ENCODE measurements at regions not wholly inside any gene's neighbourhood (a gene's known extent, or its start where the extent isn't known, plus 50 kb on each side); places are given as distances from the start of the nearest gene placed in this dataset.

DNA sequence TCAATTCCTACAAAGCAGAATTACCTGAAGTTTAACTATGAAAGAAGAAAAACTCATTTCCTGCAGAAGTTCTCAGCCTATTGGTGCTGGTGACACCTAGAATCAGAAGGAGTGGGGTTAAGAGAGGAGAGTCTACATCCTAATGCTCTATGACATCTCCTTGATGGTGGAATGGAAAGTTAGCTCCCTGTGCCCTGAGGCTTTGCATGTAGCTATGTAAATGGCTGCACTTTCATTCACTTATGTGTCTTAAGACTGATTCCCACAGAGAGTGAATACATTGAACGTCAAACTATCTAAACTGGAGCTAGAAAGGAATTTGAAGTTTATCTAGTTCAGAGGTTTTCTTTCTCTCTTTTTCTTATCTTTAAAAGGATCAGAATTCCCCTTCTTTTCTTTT is 52.1 kb upstream of the ADRB2 start:
- H3K36me3 ChIP-seq: no peaks in the 10 kb centered on the region
- no peak for ATAC-seq (ENCODE audit: low FRiP score in 2 of 2)
- TF ChIP-seq EP300 (IDR thresholded peaks at IDR 0.05): no peak
- TF ChIP-seq, protein P1, sequence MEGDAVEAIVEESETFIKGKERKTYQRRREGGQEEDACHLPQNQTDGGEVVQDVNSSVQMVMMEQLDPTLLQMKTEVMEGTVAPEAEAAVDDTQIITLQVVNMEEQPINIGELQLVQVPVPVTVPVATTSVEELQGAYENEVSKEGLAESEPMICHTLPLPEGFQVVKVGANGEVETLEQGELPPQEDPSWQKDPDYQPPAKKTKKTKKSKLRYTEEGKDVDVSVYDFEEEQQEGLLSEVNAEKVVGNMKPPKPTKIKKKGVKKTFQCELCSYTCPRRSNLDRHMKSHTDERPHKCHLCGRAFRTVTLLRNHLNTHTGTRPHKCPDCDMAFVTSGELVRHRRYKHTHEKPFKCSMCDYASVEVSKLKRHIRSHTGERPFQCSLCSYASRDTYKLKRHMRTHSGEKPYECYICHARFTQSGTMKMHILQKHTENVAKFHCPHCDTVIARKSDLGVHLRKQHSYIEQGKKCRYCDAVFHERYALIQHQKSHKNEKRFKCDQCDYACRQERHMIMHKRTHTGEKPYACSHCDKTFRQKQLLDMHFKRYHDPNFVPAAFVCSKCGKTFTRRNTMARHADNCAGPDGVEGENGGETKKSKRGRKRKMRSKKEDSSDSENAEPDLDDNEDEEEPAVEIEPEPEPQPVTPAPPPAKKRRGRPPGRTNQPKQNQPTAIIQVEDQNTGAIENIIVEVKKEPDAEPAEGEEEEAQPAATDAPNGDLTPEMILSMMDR (IDR thresholded peaks at IDR 0.05): no peak
- no peak for TF ChIP-seq POLR2AphosphoS5 (IDR thresholded peaks at IDR 0.05)
- TF ChIP-seq POLR2A (IDR thresholded peaks at IDR 0.05): no peak

DNA sequence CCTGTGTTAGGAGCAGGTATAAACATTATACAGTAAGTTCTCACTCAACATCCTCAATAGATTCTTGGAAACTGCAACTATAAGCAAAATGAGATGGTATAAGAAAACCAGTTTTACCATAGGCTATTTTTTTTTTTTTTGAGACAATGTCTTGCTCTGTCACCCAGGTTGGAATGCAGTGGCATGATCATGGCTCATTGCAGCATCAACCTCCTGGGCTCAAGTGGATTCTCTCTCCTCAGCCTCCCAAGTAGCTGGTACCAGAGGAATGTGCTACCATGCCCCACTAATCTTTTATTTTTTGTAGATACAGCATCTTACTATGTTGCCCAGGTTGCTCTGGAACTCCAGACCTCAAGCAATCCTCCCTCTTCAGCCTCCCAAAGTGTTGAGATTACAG is 50.1 kb upstream of the ADRB2 start:
- DNase-seq (no peak), ATAC-seq (ENCODE audit: low FRiP score in 2 of 2) (no peak)
- Histone ChIP-seq H3K4me1 (no peaks in the 10 kb centered on the region), H3K36me3 (no peaks in the 10 kb centered on the region), H3K27ac (no peak overlapping the region), H3K4me3 (no peak overlapping the region), H3K9me3 (no peaks in the 10 kb centered on the region), H3K27me3 (no peaks in the 10 kb centered on the region)
- TF ChIP-seq EP300 (IDR thresholded peaks at IDR 0.05) (no peak), POLR2A (IDR thresholded peaks at IDR 0.05) (no peak), POLR2AphosphoS5 (IDR thresholded peaks at IDR 0.05) (no peak)
- TF ChIP-seq, protein P1 (IDR thresholded peaks at IDR 0.05): no peak

More for the DNA sequence above, 52.1 kb upstream of the ADRB2 start:
- Histone ChIP-seq H3K27me3 (no peaks in the 10 kb centered on the region), H3K27ac (no peak overlapping the region), H3K9me3 (no peaks in the 10 kb centered on the region), H3K4me3 (no peak overlapping the region), H3K4me1 (no peaks in the 10 kb centered on the region)
- WGBS, 2 donors: 79 to 82% methylated on average over 1 of the region's 1 CpG
- DNase-seq: no peak

Measured in upper lobe of left lung (tissue), 6 donors.